ENCODE measurements at regions not wholly inside any gene's neighbourhood (a gene's known extent, or its start where the extent isn't known, plus 50 kb on each side); places are given as distances from the start of the nearest gene placed in this dataset.

DNA sequence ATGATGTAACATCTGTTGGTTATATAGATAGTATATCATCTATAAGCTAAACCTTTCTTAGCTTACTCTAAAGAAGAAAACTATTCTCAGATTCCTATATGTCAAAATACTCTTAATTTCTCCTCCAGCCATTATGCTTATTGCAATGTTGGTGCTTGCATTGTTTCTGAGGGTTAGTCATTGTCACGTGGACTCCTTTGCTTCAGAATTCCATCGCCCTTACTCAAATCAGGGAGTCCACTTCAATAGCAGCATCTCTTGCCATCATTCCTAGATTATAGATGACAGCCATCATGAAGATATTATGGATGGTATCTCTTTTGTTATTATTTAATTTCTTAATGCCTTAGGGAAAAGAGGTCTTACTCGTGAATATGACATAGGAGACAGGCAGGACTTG, 776.1 kb downstream of the TENT5A start:
- no peaks in the 10 kb centered on the region for H3K9me3 Mint-ChIP-seq
- H3K36me3 Mint-ChIP-seq (ENCODE audit: low read depth): no peaks in the 10 kb centered on the region
- no peak overlapping the region for H3K27ac Mint-ChIP-seq
- H3K4me3 Mint-ChIP-seq: no peak overlapping the region
- DNase-seq (no peak), ATAC-seq (no peak)
- H3K4me1 Mint-ChIP-seq (ENCODE audit: low read depth): no peaks in the 10 kb centered on the region
- CTCF ChIA-PET: no interaction called here
- intact Hi-C loops (cut with micrococcal nuclease): no loop called here
- H3K27me3 Mint-ChIP-seq: no peaks in the 10 kb centered on the region
- POLR2A ChIA-PET: no interaction called here
- TF ChIP-seq CTCF (IDR thresholded peaks at IDR 0.05): no peak

DNA sequence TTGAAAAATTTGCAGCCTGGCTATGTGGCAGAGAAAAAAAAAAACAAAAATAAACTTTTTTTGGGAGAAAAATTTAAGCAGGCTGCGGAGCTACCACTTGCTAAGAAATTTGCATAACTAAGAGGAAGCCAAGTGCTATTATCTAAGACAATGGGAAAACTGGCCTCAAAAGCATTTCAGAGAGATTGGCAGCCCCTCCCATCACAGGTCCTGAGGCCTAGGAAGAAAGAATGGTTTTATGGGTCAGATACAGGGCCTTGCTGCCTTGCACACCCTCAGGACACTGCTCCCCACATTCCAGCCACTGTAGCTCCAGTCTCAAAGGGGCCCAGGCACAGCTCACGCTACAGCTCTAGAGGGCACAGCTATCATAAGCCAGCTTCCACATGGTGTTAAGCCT, 777.9 kb downstream of the TENT5A start:
- intact Hi-C loops (cut with micrococcal nuclease): no loop called here
- no peak for TF ChIP-seq CTCF (IDR thresholded peaks at IDR 0.05)
- Mint-ChIP-seq H3K36me3 (ENCODE audit: low read depth) (no peaks in the 10 kb centered on the region), H3K9me3 (no peaks in the 10 kb centered on the region), H3K4me1 (ENCODE audit: low read depth) (no peaks in the 10 kb centered on the region), H3K4me3 (no peak overlapping the region), H3K27ac (no peak overlapping the region), H3K27me3 (no peaks in the 10 kb centered on the region)
- DNase-seq: no peak
- ATAC-seq: no peak
- ChIA-PET POLR2A (no interaction called here), CTCF (no interaction called here)

GRCh38 chr6:80969439-80969838, 783.0 kb downstream of the TENT5A start:
- H3K27me3 Mint-ChIP-seq: no peaks in the 10 kb centered on the region
- no peak for DNase-seq
- H3K27ac Mint-ChIP-seq: no peak overlapping the region
- ATAC-seq: no peak
- H3K36me3 Mint-ChIP-seq (ENCODE audit: low read depth): no peaks in the 10 kb centered on the region
- no peak overlapping the region for H3K4me3 Mint-ChIP-seq
- TF ChIP-seq CTCF (IDR thresholded peaks at IDR 0.05): no peak
- intact Hi-C loops (cut with micrococcal nuclease): no loop called here
- ChIA-PET CTCF (no interaction called here), POLR2A (no interaction called here)
- no peaks in the 10 kb centered on the region for H3K9me3 Mint-ChIP-seq
- no peaks in the 10 kb centered on the region for H3K4me1 Mint-ChIP-seq (ENCODE audit: low read depth)

GRCh38 chr6:80967609-80968008, 784.9 kb downstream of the TENT5A start:
- Mint-ChIP-seq H3K9me3 (no peaks in the 10 kb centered on the region), H3K27ac (no peak overlapping the region), H3K36me3 (ENCODE audit: low read depth) (no peaks in the 10 kb centered on the region), H3K4me1 (ENCODE audit: low read depth) (no peaks in the 10 kb centered on the region), H3K27me3 (no peaks in the 10 kb centered on the region), H3K4me3 (no peak overlapping the region)
- POLR2A ChIA-PET: no interaction called here
- intact Hi-C loops (cut with micrococcal nuclease): no loop called here
- CTCF ChIA-PET: no interaction called here
- TF ChIP-seq CTCF (IDR thresholded peaks at IDR 0.05): no peak
- DNase-seq (no peak), ATAC-seq (no peak)

DNA sequence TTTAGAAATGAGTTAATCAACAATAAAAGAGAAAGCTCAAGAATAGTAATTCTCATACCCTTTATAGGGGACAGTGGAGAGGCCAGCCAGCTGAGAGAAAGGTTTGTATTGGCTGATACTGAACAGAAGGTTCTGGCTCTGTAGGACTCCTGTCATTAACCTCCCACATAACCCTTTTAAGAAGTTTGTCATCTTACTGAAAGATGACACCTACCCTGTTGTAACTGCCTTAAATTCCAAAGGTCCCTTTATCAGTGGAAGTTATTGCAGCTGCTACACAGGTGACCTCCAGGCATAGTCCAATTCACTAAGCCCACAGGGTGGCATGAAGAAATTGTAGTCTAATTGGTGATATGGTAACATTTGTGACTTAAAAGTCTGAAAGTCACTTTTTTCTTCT, 790.1 kb downstream of the TENT5A start:
- no peaks in the 10 kb centered on the region for H3K27me3 Mint-ChIP-seq
- no peak for ATAC-seq
- CTCF ChIA-PET: no interaction called here
- TF ChIP-seq CTCF (IDR thresholded peaks at IDR 0.05): no peak
- no peak for DNase-seq
- no peak overlapping the region for H3K4me3 Mint-ChIP-seq
- POLR2A ChIA-PET: no interaction called here
- no peaks in the 10 kb centered on the region for H3K36me3 Mint-ChIP-seq (ENCODE audit: low read depth)
- no peak overlapping the region for H3K27ac Mint-ChIP-seq
- H3K4me1 Mint-ChIP-seq (ENCODE audit: low read depth): no peaks in the 10 kb centered on the region
- H3K9me3 Mint-ChIP-seq: no peaks in the 10 kb centered on the region
- intact Hi-C loops (cut with micrococcal nuclease): no loop called here

Measured in activated CD8-positive, alpha-beta T cell treated with anti-CD3 and anti-CD28 coated beads for 36 hours (primary cell).